Mucosa of rectum (tissue), 2 donors: ENCODE measurements at regions not wholly inside any gene's neighbourhood (a gene's known extent, or its start where the extent isn't known, plus 50 kb on each side); places are given as distances from the start of the nearest gene placed in this dataset.
"Not testable (repeated sequence)": the region's sequence is repeated elsewhere in the genome, so short reads cannot be mapped to it uniquely, and the experiment has no call there.

Experiments used
- H3K27ac ChIP-seq, 2 donors: one replicate each; pipeline ENCODE4 v1.7.0; 2013; ENCODE audit warnings: inconsistent platforms in 2 of 2, low read depth in 2 of 2, low read length in 2 of 2
- H3K27me3 ChIP-seq, 2 donors: one replicate each; pipeline ENCODE4 v1.7.0; 2013; ENCODE audit warnings: low read length in 2 of 2; ENCODE audit not compliant: control insufficient read depth in 2 of 2, insufficient read depth in 2 of 2
- H3K36me3 ChIP-seq, 2 donors: one replicate each; pipeline ENCODE4 v1.7.0; 2013; ENCODE audit warnings: low read length in 2 of 2; ENCODE audit not compliant: control insufficient read depth in 2 of 2, insufficient read depth in 2 of 2
- H3K4me1 ChIP-seq, 2 donors: one replicate each; pipeline ENCODE4 v1.7.0; 2013; ENCODE audit warnings: low read length in 2 of 2, mild to moderate bottlenecking in 1 of 2; ENCODE audit not compliant: control insufficient read depth in 2 of 2, insufficient read depth in 2 of 2
- H3K4me3 ChIP-seq, 2 donors: one replicate each; pipeline ENCODE4 v1.7.0; 2013; ENCODE audit warnings: low read length in 2 of 2
- H3K9ac ChIP-seq, 2 donors: one replicate each; pipeline ENCODE4 v1.7.0; 2013; ENCODE audit warnings: low read length in 2 of 2, low read depth in 1 of 2, mild to moderate bottlenecking in 1 of 2
- H3K9me3 ChIP-seq, 2 donors: one replicate each; pipeline ENCODE4 v1.7.0; 2013; ENCODE audit warnings: low read length in 2 of 2; ENCODE audit not compliant: control insufficient read depth in 2 of 2
- donor health status: healthy.
- donor health status: Normal muscosa, but diverticular disease.

- Histone ChIP-seq H3K9me3 (no peaks in the 10 kb centered on the region), H3K4me3 (no peak overlapping the region), H3K27me3 (no peaks in the 10 kb centered on the region)
Measured at GRCh38 chr5:162800301-162800700, 637.1 kb upstream of the CCNG1 start.

GRCh38 chr5:162801235-162801634 is 636.2 kb upstream of the CCNG1 start:
- H3K9me3 ChIP-seq = no peaks in the 10 kb centered on the region
- H3K36me3 ChIP-seq = no peaks in the 10 kb centered on the region
- no peaks in the 10 kb centered on the region for H3K27me3 ChIP-seq
- H3K4me1 ChIP-seq = no peaks in the 10 kb centered on the region
- no peak overlapping the region for H3K27ac ChIP-seq
- H3K9ac ChIP-seq = no peak overlapping the region
- no peak overlapping the region for H3K4me3 ChIP-seq

More at GRCh38 chr5:162800301-162800700, 637.1 kb upstream of the CCNG1 start:
- H3K9ac ChIP-seq = no peak overlapping the region
- no peaks in the 10 kb centered on the region for H3K36me3 ChIP-seq
- no peak overlapping the region for H3K27ac ChIP-seq
- H3K4me1 ChIP-seq = no peaks in the 10 kb centered on the region

- H3K4me3 ChIP-seq = no peak overlapping the region
- no peak overlapping the region for H3K27ac ChIP-seq
- no peaks in the 10 kb centered on the region for H3K9me3 ChIP-seq
- H3K9ac ChIP-seq = no peak overlapping the region
- H3K36me3 ChIP-seq = no peaks in the 10 kb centered on the region
- H3K4me1 ChIP-seq = no peaks in the 10 kb centered on the region
- no peaks in the 10 kb centered on the region for H3K27me3 ChIP-seq
Measured at GRCh38 chr5:162806195-162806594, 631.2 kb upstream of the CCNG1 start.

- Histone ChIP-seq H3K4me1 (no peaks in the 10 kb centered on the region), H3K9me3 (no peaks in the 10 kb centered on the region), H3K36me3 (no peaks in the 10 kb centered on the region), H3K4me3 (no peak overlapping the region), H3K27ac (no peak overlapping the region), H3K9ac (no peak overlapping the region), H3K27me3 (no peaks in the 10 kb centered on the region)
Measured at GRCh38 chr5:162811071-162811470, 626.3 kb upstream of the CCNG1 start.

GRCh38 chr5:162816816-162817215 is 620.6 kb upstream of the CCNG1 start:
- H3K4me3 ChIP-seq = no peak overlapping the region
- H3K4me1 ChIP-seq = peaks cover 0 to 3% of the 10 kb centered on the region in 2 donors
- H3K36me3 ChIP-seq = no peaks in the 10 kb centered on the region
- no peaks in the 10 kb centered on the region for H3K27me3 ChIP-seq
- H3K27ac ChIP-seq = no peak overlapping the region
- H3K9ac ChIP-seq = no peak overlapping the region
- H3K9me3 ChIP-seq = no peaks in the 10 kb centered on the region

- Histone ChIP-seq H3K27ac (no peak overlapping the region), H3K36me3 (no peaks in the 10 kb centered on the region), H3K4me1 (peaks cover 0 to 3% of the 10 kb centered on the region in 2 donors), H3K9ac (no peak overlapping the region), H3K9me3 (no peaks in the 10 kb centered on the region), H3K4me3 (no peak overlapping the region), H3K27me3 (no peaks in the 10 kb centered on the region)
Measured at GRCh38 chr5:162817364-162817763, 620.0 kb upstream of the CCNG1 start.

- not testable (repeated sequence) for H3K27ac ChIP-seq, H3K4me3 ChIP-seq, H3K9ac ChIP-seq, H3K4me1 ChIP-seq, H3K27me3 ChIP-seq, H3K36me3 ChIP-seq, H3K9me3 ChIP-seq
Measured at GRCh38 chr5:162821664-162822063, 615.7 kb upstream of the CCNG1 start.

- H3K27me3 ChIP-seq = no peaks in the 10 kb centered on the region
- H3K4me3 ChIP-seq = no peak overlapping the region
- no peaks in the 10 kb centered on the region for H3K9me3 ChIP-seq
- no peak overlapping the region for H3K9ac ChIP-seq
- no peaks in the 10 kb centered on the region for H3K36me3 ChIP-seq
- no peaks in the 10 kb centered on the region for H3K4me1 ChIP-seq
- no peak overlapping the region for H3K27ac ChIP-seq
Measured at GRCh38 chr5:162824360-162824759, 613.0 kb upstream of the CCNG1 start.

- Histone ChIP-seq H3K9ac (no peak overlapping the region), H3K36me3 (no peaks in the 10 kb centered on the region), H3K4me3 (no peak overlapping the region), H3K9me3 (no peaks in the 10 kb centered on the region), H3K27me3 (no peaks in the 10 kb centered on the region), H3K4me1 (no peaks in the 10 kb centered on the region), H3K27ac (no peak overlapping the region)
Measured at GRCh38 chr5:162837155-162837554, 600.2 kb upstream of the CCNG1 start.

- no peak overlapping the region for H3K9ac ChIP-seq
- no peaks in the 10 kb centered on the region for H3K9me3 ChIP-seq
- H3K4me3 ChIP-seq = no peak overlapping the region
- no peaks in the 10 kb centered on the region for H3K36me3 ChIP-seq
- H3K4me1 ChIP-seq = no peaks in the 10 kb centered on the region
- no peaks in the 10 kb centered on the region for H3K27me3 ChIP-seq
- no peak overlapping the region for H3K27ac ChIP-seq
Measured at GRCh38 chr5:162842727-162843126, 594.7 kb upstream of the CCNG1 start.

GRCh38 chr5:162852134-162852533 is 585.3 kb upstream of the CCNG1 start:
- H3K9me3 ChIP-seq = no peaks in the 10 kb centered on the region
- no peak overlapping the region for H3K4me3 ChIP-seq
- H3K27me3 ChIP-seq = no peaks in the 10 kb centered on the region
- H3K27ac ChIP-seq = no peak overlapping the region
- H3K9ac ChIP-seq = no peak overlapping the region
- H3K4me1 ChIP-seq = no peaks in the 10 kb centered on the region
- H3K36me3 ChIP-seq = no peaks in the 10 kb centered on the region
